H1 (cell line): ENCODE measurements at regions not wholly inside any gene's neighbourhood (a gene's known extent, or its start where the extent isn't known, plus 50 kb on each side); places are given as distances from the start of the nearest gene placed in this dataset.

Experiments
- CTCF ChIA-PET: fragments of 300-600 bp; sonication (Branson Sonifier 250); formaldehyde crosslinking; loops from one replicate; lab custom pipeline; 2021; ENCODE audit not compliant: partially characterized antibody; lab: Charles Lee
- POLR2A ChIA-PET: fragments of 300-600 bp; sonication (Branson Sonifier 250); formaldehyde crosslinking; loops from one replicate; lab custom pipeline; 2021; ENCODE audit warnings: inconsistent platforms; ENCODE audit not compliant: partially characterized antibody; lab: Charles Lee
- DNase-seq, 2 experiments: peaks; one replicate each; pipeline versions ENCODE4 v3.0.0 to v3.0.0-alpha.2; 2010 to 2022; ENCODE audit warnings: low spot score in 2 of 2, low read depth in 1 of 2, mixed read lengths in 1 of 2
- FAIRE-seq: peaks from 2 replicates; lab custom pipeline; 2011; peaks lifted over from hg19 to GRCh38; lab: Jason Lieb, UNC
- H2AFZ ChIP-seq: 2 replicates; pipeline ENCODE4 v1.8.1; 2012; ENCODE audit warnings: low read length, inconsistent platforms
- H2AK5ac ChIP-seq: 2 replicates; pipeline ENCODE4 v1.6.1; 2013; ENCODE audit warnings: low read depth, low read length
- H2BK120ac ChIP-seq: replicated peaks from 2 replicates; pipeline ENCODE3; 2013; ENCODE audit warnings: low read depth, low read length, inconsistent platforms
- H2BK12ac ChIP-seq: 2 replicates; pipeline ENCODE4 v1.6.1; 2013; ENCODE audit warnings: low read depth, low read length
- H2BK15ac ChIP-seq: 2 replicates; pipeline ENCODE4 v1.6.1; 2013; ENCODE audit warnings: low read length
- H2BK20ac ChIP-seq: 2 replicates; pipeline ENCODE4 v1.6.1; 2013; ENCODE audit warnings: low read length
- H2BK5ac ChIP-seq: 2 replicates; pipeline ENCODE4 v1.6.1; 2013; ENCODE audit warnings: low read depth, low read length
- H3K14ac ChIP-seq: 2 replicates; pipeline ENCODE4 v1.6.1; 2013; ENCODE audit warnings: inconsistent platforms; ENCODE audit not compliant: insufficient read length
- H3K18ac ChIP-seq: 2 replicates; pipeline ENCODE4 v1.6.1; 2013; ENCODE audit warnings: low read length; ENCODE audit errors: extremely low read depth
- H3K23ac ChIP-seq: 2 replicates; pipeline ENCODE4 v1.6.1; 2013; ENCODE audit warnings: inconsistent platforms; ENCODE audit not compliant: insufficient read length
- H3K23me2 ChIP-seq: 2 replicates; pipeline ENCODE4 v1.6.1; 2013; ENCODE audit warnings: low read depth, low read length
- H3K27ac ChIP-seq: 2 replicates; pipeline ENCODE4 v1.6.1; 2011; ENCODE audit warnings: low read depth, low read length, inconsistent platforms
- H3K27me3 ChIP-seq, 4 experiments: replicated peaks in 1 of 4; 1 replicate in 1 of 4; 2 replicates in 3 of 4; pipeline versions ENCODE4 v1.6.1 to v1.8.1; 2011 to 2013; ENCODE audit warnings: low read length in 3 of 4, mild to moderate bottlenecking in 3 of 4, inconsistent platforms in 2 of 4, mixed read lengths in 2 of 4, moderate library complexity in 1 of 4; ENCODE audit not compliant: control insufficient read depth in 3 of 4, insufficient read depth in 3 of 4; ENCODE audit errors: extremely low read depth in 1 of 4
- H3K36me3 ChIP-seq, 4 experiments: 2 replicates each; pipeline versions ENCODE4 v1.6.1 to v1.8.1; 2011 to 2013; ENCODE audit warnings: mild to moderate bottlenecking in 4 of 4, low read length in 3 of 4, moderate library complexity in 2 of 4, control low read depth in 1 of 4, inconsistent platforms in 1 of 4; ENCODE audit not compliant: insufficient read depth in 4 of 4, control insufficient read depth in 2 of 4
- H3K4ac ChIP-seq: replicated peaks from 2 replicates; pipeline ENCODE3; 2013; ENCODE audit warnings: low read length, low read depth, mixed read lengths, inconsistent platforms; ENCODE audit not compliant: insufficient read length
- H3K4me1 ChIP-seq, 4 experiments: replicated peaks in 1 of 4; 1 replicate in 1 of 4; 2 replicates in 3 of 4; pipeline versions ENCODE4 v1.6.1 to v1.8.1; 2011 to 2013; ENCODE audit warnings: low read length in 3 of 4, inconsistent platforms in 2 of 4, mixed read lengths in 1 of 4; ENCODE audit not compliant: insufficient read depth in 4 of 4, control insufficient read depth in 3 of 4
- H3K4me2 ChIP-seq, 2 experiments: 2 replicates each; pipeline versions ENCODE4 v1.6.1 to v1.8.1; 2011 to 2013; ENCODE audit warnings: low read depth in 2 of 2, low read length in 2 of 2, control low read depth in 1 of 2, inconsistent platforms in 1 of 2, mild to moderate bottlenecking in 1 of 2; ENCODE audit not compliant: insufficient read depth in 1 of 2
- H3K4me3 ChIP-seq, 4 experiments: fragments of 200-600, 300-600 bp in 1 of 4; sonication (generic), shearing (Covaris generic), sonication (Bioruptor Twin) in 1 of 4; 2 replicates each; pipeline versions ENCODE4 v1.5.1 to v1.8.1; 2011 to 2016; ENCODE audit warnings: low read length in 4 of 4, low read depth in 3 of 4, control low read depth in 2 of 4, inconsistent platforms in 2 of 4, mild to moderate bottlenecking in 2 of 4, mixed read lengths in 1 of 4, moderate library complexity in 1 of 4; ENCODE audit not compliant: insufficient read depth in 2 of 4; ENCODE audit errors: extremely low read depth in 1 of 4
- H3K56ac ChIP-seq: replicated peaks from 2 replicates; pipeline ENCODE3; 2013; ENCODE audit warnings: low read depth, mild to moderate bottlenecking, mixed read lengths, low read length, inconsistent platforms; ENCODE audit not compliant: insufficient read length
- H3K79me1 ChIP-seq: 2 replicates; pipeline ENCODE4 v1.6.1; 2013; ENCODE audit warnings: low read depth, low read length, control low read depth
- H3K79me2 ChIP-seq, 2 experiments: 2 replicates each; pipeline versions ENCODE4 v1.6.1 to v1.8.1; 2012 to 2013; ENCODE audit warnings: low read length in 2 of 2, mild to moderate bottlenecking in 2 of 2, inconsistent platforms in 1 of 2; ENCODE audit not compliant: insufficient read depth in 2 of 2, control insufficient read depth in 1 of 2
- H3K9ac ChIP-seq, 4 experiments: replicated peaks in 1 of 4; 1 replicate in 1 of 4; 2 replicates in 3 of 4; pipeline versions ENCODE4 v1.6.1 to v1.8.1; 2011 to 2013; ENCODE audit warnings: low read depth in 3 of 4, low read length in 3 of 4, control low read depth in 2 of 4, mild to moderate bottlenecking in 2 of 4, moderate library complexity in 2 of 4, inconsistent platforms in 1 of 4; ENCODE audit errors: extremely low read depth in 1 of 4
- H3K9me3 ChIP-seq, 2 experiments: 2 replicates each; pipeline versions ENCODE4 v1.6.1 to v1.8.1; 2012 to 2013; ENCODE audit warnings: mild to moderate bottlenecking in 2 of 2, moderate library complexity in 2 of 2, control low read depth in 1 of 2, inconsistent platforms in 1 of 2, low read depth in 1 of 2, low read length in 1 of 2, mixed read lengths in 1 of 2; ENCODE audit not compliant: insufficient read depth in 2 of 2
- H4K20me1 ChIP-seq, 2 experiments: replicated peaks in 1 of 2; 2 replicates each; pipeline versions ENCODE3 to v1.8.1; 2011 to 2013; ENCODE audit warnings: inconsistent platforms in 2 of 2, low read length in 2 of 2, mild to moderate bottlenecking in 1 of 2; ENCODE audit not compliant: insufficient read depth in 2 of 2, control insufficient read depth in 1 of 2
- H4K5ac ChIP-seq: 2 replicates; pipeline ENCODE4 v1.6.1; 2013; ENCODE audit warnings: low read length, low read depth, mixed read lengths, inconsistent platforms; ENCODE audit not compliant: insufficient read length
- H4K8ac ChIP-seq: 2 replicates; pipeline ENCODE4 v1.8.0; 2013; ENCODE audit warnings: mild to moderate bottlenecking, moderate library complexity, low read length, inconsistent platforms; ENCODE audit not compliant: insufficient read depth; ENCODE audit errors: extremely low read depth
- H4K91ac ChIP-seq: replicated peaks from 2 replicates; pipeline ENCODE3; 2013; ENCODE audit warnings: low read length, mixed read lengths, inconsistent platforms; ENCODE audit not compliant: insufficient read length
- CBX5 ChIP-seq: fragments of 300-800, 300-1000 bp; sonication (generic); IDR thresholded peaks from 2 replicates; pipeline ENCODE4 v1.7.1; 2016; ENCODE audit warnings: antibody characterized with exemption, low read length, low read depth
- SAP30 ChIP-seq: fragments of 300-600 bp; sonication (generic); IDR thresholded peaks from 2 replicates; pipeline ENCODE4 v1.7.1; 2012; ENCODE audit warnings: low read length, moderate library complexity, mild to moderate bottlenecking, inconsistent platforms; ENCODE audit not compliant: insufficient read depth, insufficient replicate concordance
- WGBS, 2 experiments: shearing (Covaris generic) in 1 of 2; methylation state at CpG; one replicate each; pipeline versions ENCODE4 v1.1.6 to v1.1.7; 2013 to 2015; ENCODE audit warnings: low lambda C conversion rate in 2 of 2, mixed read lengths in 2 of 2, inconsistent platforms in 1 of 2, low coverage in 1 of 2, missing lambda C conversion rate in 1 of 2; ENCODE audit not compliant: insufficient replicate concordance in 2 of 2, insufficient coverage in 1 of 2, insufficient read length in 1 of 2; ENCODE audit errors: extremely low coverage in 1 of 2, missing lambda C conversion rate in 1 of 2; 5-methylcytosine and 5-hydroxymethylcytosine counted together

DNA sequence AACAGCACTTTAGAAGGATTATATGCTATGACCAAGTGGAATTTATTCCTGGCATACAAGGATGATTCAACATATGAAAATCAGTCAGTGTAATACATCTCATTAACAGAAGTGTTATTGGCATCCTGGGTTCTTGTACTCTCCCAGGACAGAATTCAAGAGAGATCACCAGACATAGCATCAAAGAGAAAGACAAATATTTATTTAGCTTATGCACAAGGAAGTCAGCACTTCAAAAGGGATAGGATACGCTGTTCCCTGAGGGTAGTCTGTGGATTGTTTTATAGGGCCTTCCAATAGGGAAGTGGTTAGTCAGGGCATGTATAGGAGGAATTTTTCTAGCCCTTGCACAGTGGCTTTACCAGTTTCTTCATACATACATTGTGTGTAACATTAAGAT lies 1238.0 kb downstream of the PCDH17 start:
- Histone ChIP-seq H4K5ac (no peak overlapping the region), H3K9ac (no peak overlapping the region), H3K56ac (no peak overlapping the region), H2AK5ac (no peak overlapping the region), H4K91ac (no peak overlapping the region), H3K9me3 (no peaks in the 10 kb centered on the region), H2BK120ac (no peak overlapping the region), H2BK15ac (no peak overlapping the region), H4K8ac (no peak overlapping the region), H3K23ac (no peak overlapping the region), H3K18ac (no peak overlapping the region), H3K4me2 (no peak overlapping the region), H3K79me1 (no peaks in the 10 kb centered on the region), H3K4me1 (no peaks in the 10 kb centered on the region), H3K14ac (no peak overlapping the region), H2BK20ac (no peak overlapping the region), H3K23me2 (no peaks in the 10 kb centered on the region), H2BK12ac (no peak overlapping the region), H2AFZ (no peak overlapping the region), H3K79me2 (no peaks in the 10 kb centered on the region), H3K27me3 (no peaks in the 10 kb centered on the region), H4K20me1 (no peaks in the 10 kb centered on the region), H3K27ac (no peak overlapping the region), H3K36me3 (no peaks in the 10 kb centered on the region), H2BK5ac (no peak overlapping the region), H3K4ac (no peak overlapping the region), H3K4me3 (no peak overlapping the region)
- CTCF ChIA-PET: no interaction called here
- POLR2A ChIA-PET: no interaction called here
- FAIRE-seq: no peak
- WGBS, 2 experiments: 95% methylated on average over 1 of the region's 1 CpG; no CpG with 5 or more reads in 1 of the 2 experiments
- DNase-seq: no peak
- TF ChIP-seq SAP30 (no peak), CBX5 (no peak)
